AG09309 (cell line): ENCODE measurements at regions not wholly inside any gene's neighbourhood (a gene's known extent, or its start where the extent isn't known, plus 50 kb on each side); places are given as distances from the start of the nearest gene placed in this dataset.

ENCODE experiments used
- DNase-seq: peaks from one replicate; pipeline ENCODE4 v3.0.0-alpha.2; 2010; ENCODE audit warnings: low read depth
- H3K4me3 ChIP-seq: 2 replicates; pipeline ENCODE4 v1.5.1; 2011; ENCODE audit warnings: mild to moderate bottlenecking, low read depth, low read length, moderate library complexity; ENCODE audit not compliant: control insufficient read depth
- CTCF ChIP-seq: IDR thresholded peaks from 2 replicates; pipeline ENCODE4 v1.5.1; 2011; ENCODE audit warnings: mild to moderate bottlenecking, low read depth, low read length, inconsistent platforms; ENCODE audit not compliant: insufficient read depth, control insufficient read depth; ENCODE audit errors: missing control alignments

DNA sequence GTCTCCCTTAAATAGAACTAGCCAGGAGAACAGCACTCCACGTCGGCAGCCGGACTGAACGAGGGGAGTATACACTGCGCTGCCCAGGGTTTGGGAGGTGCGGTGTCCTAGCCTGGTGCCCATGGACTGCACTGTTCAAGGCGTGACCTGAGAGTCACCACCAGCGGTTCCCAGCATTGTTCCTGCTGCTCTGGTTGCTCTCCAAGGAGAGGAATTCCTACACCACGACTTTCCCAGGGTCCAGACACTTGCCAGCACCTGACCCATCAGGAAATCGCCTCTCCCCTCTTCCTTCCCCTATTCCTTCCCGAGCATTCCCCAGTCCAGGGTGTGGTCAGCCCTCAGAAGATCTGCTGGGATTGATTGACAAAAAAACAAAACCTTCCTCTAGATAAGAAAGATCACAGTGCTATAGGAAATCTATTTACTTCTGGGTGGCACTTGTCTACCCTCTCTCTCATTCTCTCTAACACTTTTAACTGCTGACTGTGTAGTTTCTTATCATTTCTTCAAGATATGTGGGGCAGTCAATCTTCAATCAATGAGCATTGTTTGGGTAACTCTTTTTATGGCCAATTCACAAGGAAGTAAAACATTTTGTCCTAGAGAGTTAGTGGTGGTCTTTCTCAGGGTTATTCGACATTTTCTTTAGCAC, 297.8 kb upstream of the ACTBL2 start:
- DNase-seq = no peak
- H3K4me3 ChIP-seq = no peak overlapping the region
- TF ChIP-seq CTCF = no peak

DNA sequence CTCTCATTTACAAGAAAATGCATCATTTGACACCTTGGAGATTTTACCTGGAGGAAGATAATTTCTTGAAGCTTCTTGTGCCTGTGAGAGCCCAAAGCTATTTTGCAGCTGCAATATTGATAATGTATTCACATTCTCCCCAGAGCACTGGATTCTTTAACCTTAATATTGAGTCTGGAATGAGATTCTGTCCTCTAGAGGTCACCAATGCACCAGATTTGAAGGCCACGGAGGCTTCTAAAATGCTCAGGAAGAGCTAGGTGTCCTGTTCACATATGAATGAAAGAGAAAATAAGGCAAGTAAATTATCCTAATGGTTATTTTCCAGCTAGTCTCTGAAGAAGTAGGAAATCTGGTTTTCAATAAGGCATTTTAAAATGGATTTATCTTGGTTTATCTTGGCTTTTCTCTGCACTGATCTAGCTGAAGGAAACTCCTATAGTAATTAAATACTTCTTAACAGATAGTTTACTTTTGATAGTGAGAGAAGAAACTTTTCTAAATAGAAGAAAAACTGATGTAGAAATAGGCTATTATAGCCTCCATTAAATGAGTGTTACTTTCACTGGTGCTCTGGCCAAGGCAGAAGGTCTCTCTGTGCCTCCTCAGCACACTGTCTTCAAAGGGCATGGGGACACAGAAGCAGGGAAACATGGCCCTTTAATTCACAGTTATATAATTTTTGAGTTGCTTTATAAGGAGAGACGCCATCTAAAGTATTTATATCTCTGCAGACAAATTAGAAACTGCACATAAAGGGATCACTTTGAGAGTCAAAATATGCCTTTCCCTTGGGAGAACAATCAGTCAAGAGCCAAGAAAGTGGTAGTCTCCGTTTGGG, 297.0 kb upstream of the ACTBL2 start:
- no peak for DNase-seq
- peak; percentile 64 for TF ChIP-seq CTCF
- no peak overlapping the region for H3K4me3 ChIP-seq

DNA sequence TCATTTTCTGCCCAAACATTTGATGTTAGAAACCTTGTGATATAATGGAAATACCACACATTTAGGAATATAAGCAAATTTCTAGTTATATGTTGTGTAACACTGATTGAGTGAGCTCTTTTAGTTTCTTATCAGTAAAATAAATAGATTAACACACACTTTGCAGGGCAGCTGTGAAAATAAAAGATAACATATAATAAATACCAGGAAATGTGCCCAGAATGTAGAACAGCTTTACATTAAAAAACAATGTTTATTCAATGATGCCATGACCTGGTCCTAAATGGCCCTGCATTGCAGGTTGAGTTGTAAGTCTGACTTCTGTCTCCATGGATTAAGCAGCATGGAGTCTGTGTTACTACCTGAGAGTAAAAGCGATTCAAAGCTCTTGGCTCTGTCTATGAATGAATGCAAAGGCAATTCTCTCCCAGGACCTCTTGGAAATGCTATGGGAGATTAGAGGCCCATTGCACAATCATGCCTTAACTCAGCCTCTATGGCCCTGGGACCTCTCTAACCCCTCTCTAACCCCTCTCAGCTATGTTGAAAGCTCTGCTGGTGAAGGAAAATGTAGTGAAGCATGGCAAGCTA, 296.0 kb upstream of the ACTBL2 start:
- no peak for TF ChIP-seq CTCF
- DNase-seq = no peak
- H3K4me3 ChIP-seq = no peak overlapping the region

DNA sequence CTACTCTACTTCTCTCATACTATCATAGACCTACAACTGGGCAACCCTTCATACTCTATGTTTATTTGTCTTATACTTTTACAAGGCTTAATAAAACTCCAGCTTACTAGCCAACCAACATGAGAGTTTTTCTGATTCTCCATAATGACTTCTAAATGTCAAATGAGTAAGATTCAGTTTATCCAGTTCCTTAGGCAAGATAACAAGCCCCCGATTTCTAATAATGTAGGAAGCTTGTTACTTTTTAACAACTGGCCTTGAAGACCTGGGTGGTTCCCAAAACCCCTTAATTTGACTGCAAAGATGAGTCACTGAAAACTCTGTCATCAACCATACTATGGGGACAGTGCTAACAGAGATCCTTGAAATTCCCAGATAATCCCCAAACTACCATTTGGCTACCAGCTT, 294.6 kb upstream of the ACTBL2 start:
- DNase-seq = no peak
- TF ChIP-seq CTCF = no peak
- no peak overlapping the region for H3K4me3 ChIP-seq

GRCh38 chr5:57776035-57776434, 293.4 kb upstream of the ACTBL2 start:
- DNase-seq = no peak
- no peak overlapping the region for H3K4me3 ChIP-seq
- no peak for TF ChIP-seq CTCF

- no peak for TF ChIP-seq CTCF
- no peak overlapping the region for H3K4me3 ChIP-seq
- DNase-seq = no peak
These were observed 291.8 kb upstream of the ACTBL2 start for GRCh38 chr5:57774439-57774838.
